ENCODE measurements at regions not wholly inside any gene's neighbourhood (a gene's known extent, or its start where the extent isn't known, plus 50 kb on each side); places are given as distances from the start of the nearest gene placed in this dataset.

DNA sequence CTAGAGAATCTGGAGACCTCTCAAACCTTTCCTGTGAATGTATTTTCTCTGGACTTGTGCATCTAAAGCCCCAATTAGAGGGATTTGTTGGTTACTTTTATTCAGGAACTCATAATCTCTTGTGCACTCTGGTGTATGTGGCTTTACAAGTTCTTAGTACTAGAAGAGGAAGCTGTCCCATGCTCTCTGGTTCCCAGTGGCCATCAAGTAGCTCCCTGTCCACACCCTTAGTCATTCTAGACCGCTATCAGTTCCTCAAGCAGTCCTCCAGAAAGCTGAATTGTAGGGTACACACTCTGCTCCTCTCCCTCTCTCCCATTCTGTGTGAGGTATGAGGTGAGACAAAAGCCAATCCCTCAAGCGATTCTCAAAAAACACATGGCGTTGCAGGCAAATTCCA lies 470.3 kb downstream of the PTPRC start:
- no peaks in the 10 kb centered on the region for H3K4me1 ChIP-seq
- no peaks in the 10 kb centered on the region for H3K27me3 ChIP-seq
- no peaks in the 10 kb centered on the region for H3K36me3 ChIP-seq
- no peak for DNase-seq
- no peak overlapping the region for H3K27ac ChIP-seq
- no peak overlapping the region for H3K4me3 ChIP-seq
- no peaks in the 10 kb centered on the region for H3K9me3 ChIP-seq
- TF ChIP-seq, protein P1, sequence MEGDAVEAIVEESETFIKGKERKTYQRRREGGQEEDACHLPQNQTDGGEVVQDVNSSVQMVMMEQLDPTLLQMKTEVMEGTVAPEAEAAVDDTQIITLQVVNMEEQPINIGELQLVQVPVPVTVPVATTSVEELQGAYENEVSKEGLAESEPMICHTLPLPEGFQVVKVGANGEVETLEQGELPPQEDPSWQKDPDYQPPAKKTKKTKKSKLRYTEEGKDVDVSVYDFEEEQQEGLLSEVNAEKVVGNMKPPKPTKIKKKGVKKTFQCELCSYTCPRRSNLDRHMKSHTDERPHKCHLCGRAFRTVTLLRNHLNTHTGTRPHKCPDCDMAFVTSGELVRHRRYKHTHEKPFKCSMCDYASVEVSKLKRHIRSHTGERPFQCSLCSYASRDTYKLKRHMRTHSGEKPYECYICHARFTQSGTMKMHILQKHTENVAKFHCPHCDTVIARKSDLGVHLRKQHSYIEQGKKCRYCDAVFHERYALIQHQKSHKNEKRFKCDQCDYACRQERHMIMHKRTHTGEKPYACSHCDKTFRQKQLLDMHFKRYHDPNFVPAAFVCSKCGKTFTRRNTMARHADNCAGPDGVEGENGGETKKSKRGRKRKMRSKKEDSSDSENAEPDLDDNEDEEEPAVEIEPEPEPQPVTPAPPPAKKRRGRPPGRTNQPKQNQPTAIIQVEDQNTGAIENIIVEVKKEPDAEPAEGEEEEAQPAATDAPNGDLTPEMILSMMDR (IDR thresholded peaks at IDR 0.05) = no peak
- TF ChIP-seq POLR2A (IDR thresholded peaks at IDR 0.05) = no peak
- intact Hi-C loops (cut with DNase I) = no loop called here
- WGBS, 2 donors = 78 to 81% methylated on average over 3 of the region's 3 CpGs

DNA sequence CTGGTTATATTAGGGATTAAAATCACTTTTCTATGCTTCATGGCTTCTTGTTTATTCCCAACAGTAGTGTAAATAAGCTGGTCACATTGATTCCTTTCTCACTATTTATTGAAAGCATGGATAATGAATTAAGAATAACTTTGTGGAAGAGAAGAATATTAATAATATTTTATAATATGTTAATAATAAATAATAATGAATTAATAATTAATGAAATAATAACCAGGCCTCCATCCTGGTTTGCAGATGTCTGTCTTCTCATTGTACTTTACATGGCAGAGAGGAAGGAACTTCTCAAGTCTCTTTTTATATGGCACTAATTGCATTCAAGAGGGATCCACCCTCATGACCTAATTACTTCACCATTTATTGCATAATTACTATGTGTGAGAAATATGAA lies 473.5 kb downstream of the PTPRC start:
- TF ChIP-seq POLR2A (IDR thresholded peaks at IDR 0.05) = no peak
- TF ChIP-seq, protein P1 (IDR thresholded peaks at IDR 0.05) = no peak
- H3K27ac ChIP-seq = no peak overlapping the region

DNA sequence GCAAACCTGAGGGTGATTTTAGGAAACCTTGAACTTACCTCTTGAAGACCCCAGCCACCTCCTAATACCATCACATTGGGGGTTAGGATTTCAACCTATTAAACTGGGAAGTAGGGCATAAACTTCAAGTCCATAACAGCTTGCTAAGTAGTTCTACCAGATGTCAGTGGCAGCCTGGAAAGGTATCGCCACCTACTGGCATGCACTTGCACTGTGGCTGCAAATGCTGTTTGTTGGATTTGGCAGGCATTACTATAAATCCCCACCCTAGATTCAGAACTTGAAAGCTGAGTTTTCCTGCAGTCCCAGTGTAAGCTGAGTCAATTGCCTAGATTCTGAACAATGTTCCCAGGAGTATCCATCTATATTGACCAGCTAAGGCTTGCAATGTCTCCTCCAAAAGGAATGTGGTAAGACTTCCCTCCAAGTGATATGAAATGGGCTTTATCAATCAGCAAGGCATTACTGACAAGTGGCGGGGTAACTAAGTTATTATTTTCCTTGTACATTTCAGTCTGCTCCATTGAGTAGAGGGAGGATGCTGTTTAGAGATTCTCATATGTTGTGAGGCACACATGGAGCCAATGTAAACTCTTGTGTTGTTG lies 474.5 kb downstream of the PTPRC start:
- no peaks in the 10 kb centered on the region for H3K9me3 ChIP-seq
- WGBS, 2 donors = 81 to 100% methylated on average over 1 to 2 of the region's 2 CpGs
- DNase-seq = no peak
- H3K36me3 ChIP-seq = no peaks in the 10 kb centered on the region
- no peak overlapping the region for H3K27ac ChIP-seq
- no peaks in the 10 kb centered on the region for H3K4me1 ChIP-seq
- intact Hi-C loops (cut with DNase I) = no loop called here
- no peak overlapping the region for H3K4me3 ChIP-seq
- TF ChIP-seq POLR2A (IDR thresholded peaks at IDR 0.05) = no peak
- TF ChIP-seq, protein P1 (IDR thresholded peaks at IDR 0.05) = peak in 5 of 6 experiments; percentile 8 to 53 (median 43)
- no peaks in the 10 kb centered on the region for H3K27me3 ChIP-seq

More for the DNA sequence above, 473.5 kb downstream of the PTPRC start:
- H3K9me3 ChIP-seq = no peaks in the 10 kb centered on the region
- no peaks in the 10 kb centered on the region for H3K36me3 ChIP-seq
- no peak for DNase-seq
- no peaks in the 10 kb centered on the region for H3K27me3 ChIP-seq
- intact Hi-C loops (cut with DNase I) = no loop called here
- H3K4me3 ChIP-seq = no peak overlapping the region
- H3K4me1 ChIP-seq = no peaks in the 10 kb centered on the region

DNA sequence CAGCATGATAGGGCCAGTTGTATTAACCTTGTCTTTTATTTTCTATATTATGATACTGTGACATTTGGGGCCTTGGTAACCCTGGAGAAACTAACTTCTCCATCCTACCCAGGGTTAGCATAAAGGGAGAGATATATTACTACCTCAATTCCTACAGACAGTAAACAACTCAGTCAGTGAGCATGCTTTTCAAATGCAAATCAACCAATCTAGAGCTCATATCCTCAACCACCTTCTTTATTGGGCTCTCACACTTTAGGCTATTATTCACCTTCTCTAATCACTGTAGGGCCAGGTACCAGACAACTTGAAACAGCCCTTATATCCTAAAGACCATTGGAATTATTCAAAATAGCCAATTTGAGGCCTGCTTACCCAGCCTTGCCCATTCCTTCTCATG lies 477.6 kb downstream of the PTPRC start:
- TF ChIP-seq POLR2A (IDR thresholded peaks at IDR 0.05) = no peak
- TF ChIP-seq, protein P1 (IDR thresholded peaks at IDR 0.05) = no peak
- H3K27ac ChIP-seq = no peak overlapping the region
- intact Hi-C loops (cut with DNase I) = no loop called here

DNA sequence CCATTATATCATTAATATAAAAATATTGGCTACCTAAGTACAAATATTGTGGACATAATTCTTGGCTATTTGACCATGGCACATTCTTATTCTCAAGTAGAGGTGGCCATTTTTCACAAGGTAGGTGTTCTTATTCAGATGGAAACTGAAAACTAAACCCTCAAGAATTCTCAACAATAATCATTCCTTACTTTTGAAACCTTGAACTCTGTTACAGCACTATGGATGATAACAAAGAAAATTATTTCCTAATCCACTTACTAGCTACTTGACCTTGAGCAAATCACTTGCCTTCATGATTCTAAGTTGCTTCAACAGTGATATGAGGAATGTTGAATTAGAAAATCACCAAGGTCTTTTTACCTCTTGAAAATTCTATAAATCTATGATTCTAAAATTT lies 482.2 kb downstream of the PTPRC start:
- TF ChIP-seq, protein P1 (IDR thresholded peaks at IDR 0.05) = no peak
- TF ChIP-seq POLR2A (IDR thresholded peaks at IDR 0.05) = no peak
- no peak overlapping the region for H3K4me3 ChIP-seq
- H3K27ac ChIP-seq = no peak overlapping the region
- H3K36me3 ChIP-seq = no peaks in the 10 kb centered on the region
- intact Hi-C loops (cut with DNase I) = no loop called here
- no peaks in the 10 kb centered on the region for H3K4me1 ChIP-seq
- no peaks in the 10 kb centered on the region for H3K9me3 ChIP-seq
- DNase-seq = no peak
- no peaks in the 10 kb centered on the region for H3K27me3 ChIP-seq

More for the DNA sequence above, 477.6 kb downstream of the PTPRC start:
- H3K27me3 ChIP-seq = no peaks in the 10 kb centered on the region
- H3K4me1 ChIP-seq = no peaks in the 10 kb centered on the region
- H3K36me3 ChIP-seq = no peaks in the 10 kb centered on the region
- H3K4me3 ChIP-seq = no peak overlapping the region
- DNase-seq = no peak
- no peaks in the 10 kb centered on the region for H3K9me3 ChIP-seq
